RWPE1 (cell line): ENCODE measurements at regions not wholly inside any gene's neighbourhood (a gene's known extent, or its start where the extent isn't known, plus 50 kb on each side); places are given as distances from the start of the nearest gene placed in this dataset.
A peak's percentile ranks its signal among the peaks of the same experiment; 100 is the strongest.

Experiments used
- CTCF ChIA-PET: fragments of 350-600 bp; sonication (Branson Sonifier 250); formaldehyde crosslinking; extraction: SDS; loops from one replicate; lab custom pipeline; 2021; lab: Yijun Ruan, JAX
- POLR2A ChIA-PET: fragments of 400-600 bp; formaldehyde crosslinking; extraction: SDS; loops from one replicate; lab custom pipeline; 2020; ENCODE audit warnings: antibody characterized with exemption; ENCODE audit not compliant: low non-redundant PET; lab: Yijun Ruan, JAX
- DNase-seq: peaks from one replicate; pipeline ENCODE4 v3.0.0; 2012; ENCODE audit warnings: low spot score
- H3K27ac ChIP-seq: fragments of 450-650 bp; 2 replicates; pipeline ENCODE4 v1.5.1; 2017
- TF ChIP-seq, protein P1 (sequence below): fragments of 450-650 bp; conservative IDR thresholded peaks from 2 replicates; pipeline ENCODE4 v1.5.1; 2017; ENCODE audit warnings: low read depth, mild to moderate bottlenecking

DNA sequence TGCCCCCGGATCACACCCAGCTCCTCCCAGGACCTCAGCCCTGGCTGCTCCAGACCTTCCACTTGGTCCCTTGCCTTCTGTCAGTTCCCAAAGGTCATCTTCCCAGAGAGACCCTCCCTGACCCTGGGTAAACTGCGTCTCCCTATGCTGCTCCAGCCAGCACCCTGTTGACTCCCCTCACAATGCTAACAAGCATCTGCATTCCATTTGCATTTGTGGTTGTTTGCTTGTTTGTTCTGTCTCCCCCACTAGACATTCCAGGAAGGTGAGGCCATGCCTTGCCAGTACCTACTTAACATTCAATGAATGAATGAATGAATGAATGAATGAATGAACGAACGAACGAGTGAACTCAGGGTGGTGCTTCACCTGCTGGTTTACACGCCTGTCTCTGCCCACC lies 171.2 kb downstream of the WSCD1 start:
- CTCF ChIA-PET, result no interaction called here
- DNase-seq, result no peak
- H3K27ac ChIP-seq, result no peak overlapping the region
- TF ChIP-seq, protein P1, sequence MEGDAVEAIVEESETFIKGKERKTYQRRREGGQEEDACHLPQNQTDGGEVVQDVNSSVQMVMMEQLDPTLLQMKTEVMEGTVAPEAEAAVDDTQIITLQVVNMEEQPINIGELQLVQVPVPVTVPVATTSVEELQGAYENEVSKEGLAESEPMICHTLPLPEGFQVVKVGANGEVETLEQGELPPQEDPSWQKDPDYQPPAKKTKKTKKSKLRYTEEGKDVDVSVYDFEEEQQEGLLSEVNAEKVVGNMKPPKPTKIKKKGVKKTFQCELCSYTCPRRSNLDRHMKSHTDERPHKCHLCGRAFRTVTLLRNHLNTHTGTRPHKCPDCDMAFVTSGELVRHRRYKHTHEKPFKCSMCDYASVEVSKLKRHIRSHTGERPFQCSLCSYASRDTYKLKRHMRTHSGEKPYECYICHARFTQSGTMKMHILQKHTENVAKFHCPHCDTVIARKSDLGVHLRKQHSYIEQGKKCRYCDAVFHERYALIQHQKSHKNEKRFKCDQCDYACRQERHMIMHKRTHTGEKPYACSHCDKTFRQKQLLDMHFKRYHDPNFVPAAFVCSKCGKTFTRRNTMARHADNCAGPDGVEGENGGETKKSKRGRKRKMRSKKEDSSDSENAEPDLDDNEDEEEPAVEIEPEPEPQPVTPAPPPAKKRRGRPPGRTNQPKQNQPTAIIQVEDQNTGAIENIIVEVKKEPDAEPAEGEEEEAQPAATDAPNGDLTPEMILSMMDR, result no peak
- POLR2A ChIA-PET, result no interaction called here

DNA sequence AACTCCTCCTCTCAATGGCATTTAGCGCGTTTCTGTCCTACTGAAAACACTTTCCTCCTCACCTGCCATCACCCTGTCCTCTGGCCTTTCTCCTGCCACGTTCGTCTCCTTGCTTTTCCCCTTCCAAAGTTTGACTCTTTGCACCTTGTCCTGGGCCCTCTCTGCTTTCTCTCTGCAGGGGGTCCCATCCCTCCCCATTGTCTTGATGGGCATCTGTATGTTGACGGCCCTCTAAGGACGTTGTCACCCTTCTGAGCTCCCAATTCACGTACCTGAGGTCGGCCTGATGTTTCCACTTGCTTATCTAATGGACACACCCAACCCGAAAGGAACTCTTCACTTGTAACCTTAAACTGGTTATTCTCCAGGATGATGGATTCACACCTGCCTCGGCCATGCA lies 170.4 kb downstream of the WSCD1 start:
- H3K27ac ChIP-seq, result peak overlapping the region; percentile 91
- TF ChIP-seq, protein P1, result no peak
- DNase-seq, result no peak
- ChIA-PET CTCF (no interaction called here), POLR2A (no interaction called here)

DNA sequence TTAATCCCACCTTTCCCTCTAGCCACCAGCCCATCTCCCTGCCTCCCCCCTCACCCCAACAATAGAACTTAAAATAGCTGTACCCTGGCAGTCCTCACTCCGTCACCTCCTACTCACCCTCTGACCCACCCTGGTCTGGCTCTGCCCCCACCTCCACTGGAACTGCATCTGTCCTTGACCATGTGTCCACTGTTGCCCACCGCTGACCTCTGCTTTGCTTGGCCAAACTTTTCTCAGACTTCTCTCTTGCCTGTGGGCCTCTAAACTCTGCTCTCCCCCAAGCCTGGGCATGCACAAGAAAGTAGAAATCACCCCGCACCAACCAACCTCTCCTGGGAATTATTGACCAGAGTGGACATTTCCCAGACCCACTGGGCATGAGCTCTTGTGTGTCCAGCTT lies 169.8 kb downstream of the WSCD1 start:
- ChIA-PET CTCF (no interaction called here), POLR2A (no interaction called here)
- TF ChIP-seq, protein P1, result no peak

DNA sequence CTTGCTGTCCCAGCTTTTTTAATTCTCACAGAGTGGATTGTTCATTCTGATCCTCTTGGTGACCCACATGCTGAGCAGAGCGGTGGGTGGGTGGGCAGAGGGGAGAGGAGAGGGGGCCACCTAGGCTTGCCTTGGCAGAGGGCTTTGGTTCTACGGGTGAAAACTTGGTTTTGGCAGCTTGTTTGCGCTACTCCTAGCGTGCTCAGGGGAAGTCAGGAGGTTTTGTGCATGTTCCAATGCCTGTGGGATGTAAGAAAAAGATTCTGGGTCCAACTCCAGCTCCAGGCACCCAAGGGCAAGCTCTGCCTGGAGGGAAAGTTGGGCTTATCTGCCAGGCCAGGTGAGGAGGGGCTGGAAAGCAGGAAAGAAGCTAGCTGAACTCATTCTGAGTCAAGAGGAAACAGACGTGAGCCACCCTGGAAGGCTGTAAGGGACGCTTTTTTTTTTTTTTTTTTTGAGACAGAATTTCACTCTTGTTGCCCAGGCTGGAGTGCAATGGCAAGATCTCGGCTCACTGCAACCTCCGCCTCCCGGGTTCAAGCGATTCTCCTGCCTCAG lies 169.1 kb downstream of the WSCD1 start:
- DNase-seq, result peak; percentile 51
- CTCF ChIA-PET, result no interaction called here
- H3K27ac ChIP-seq, result peak overlapping the region; percentile 91
- POLR2A ChIA-PET, result interaction anchor here (0.7 kb wide), 1 partner anchor 311 kb away, joined by 5 read pairs; no protein-coding TSS in a partner anchor
- TF ChIP-seq, protein P1, result no peak

More for the DNA sequence above, 169.8 kb downstream of the WSCD1 start:
- no peak for DNase-seq
- peak overlapping the region; percentile 91 for H3K27ac ChIP-seq

DNA sequence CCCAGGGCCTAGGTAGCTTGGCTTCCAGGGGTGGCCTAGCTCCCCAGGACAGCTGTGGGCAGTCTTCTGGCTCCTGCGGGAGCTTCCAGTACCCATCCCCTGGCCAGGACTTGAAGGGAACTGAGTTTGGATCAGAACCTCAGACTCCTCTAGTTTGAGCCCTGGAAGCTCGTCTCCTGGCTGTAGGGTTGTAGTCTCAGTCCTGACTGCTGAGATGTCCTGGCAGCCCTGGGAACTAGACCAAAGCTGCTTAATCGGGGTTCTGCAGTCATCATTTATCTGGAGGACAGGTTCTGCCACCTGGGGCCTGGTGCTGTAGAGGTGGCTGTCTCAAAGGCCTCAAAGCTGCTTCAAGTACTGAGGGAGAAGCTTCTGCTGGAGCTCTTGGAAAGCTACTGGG lies 163.7 kb downstream of the WSCD1 start:
- TF ChIP-seq, protein P1, result no peak
- ChIA-PET CTCF (no interaction called here), POLR2A (no interaction called here)
- H3K27ac ChIP-seq, result peak overlapping the region; percentile 47
- no peak for DNase-seq

DNA sequence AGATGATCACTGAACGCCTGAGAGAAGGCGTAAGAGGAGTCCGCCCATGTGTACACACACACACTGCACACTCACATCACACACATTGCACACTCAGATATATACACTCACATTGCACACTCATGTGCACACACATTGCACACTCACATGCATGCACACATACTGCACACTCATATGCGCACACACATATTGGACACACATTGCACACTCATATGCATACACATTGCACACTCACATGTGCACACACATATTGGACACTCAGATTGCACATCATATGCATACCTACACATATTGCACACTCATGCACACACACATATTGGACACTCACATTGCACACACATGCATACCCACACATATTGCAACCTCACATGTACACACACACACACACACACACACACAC lies 163.2 kb downstream of the WSCD1 start:
- ChIA-PET CTCF (no interaction called here), POLR2A (no interaction called here)
- peak overlapping the region; percentile 98 for H3K27ac ChIP-seq
- TF ChIP-seq, protein P1, result no peak
- DNase-seq, result no peak
